Transverse colon (tissue), 4 donors: ENCODE measurements at regions not wholly inside any gene's neighbourhood (a gene's known extent, or its start where the extent isn't known, plus 50 kb on each side); places are given as distances from the start of the nearest gene placed in this dataset.

Experiments
- CTCF ChIP-seq, 5 experiments: fragments of 200-600 bp in 3 of 5; fragments of 450-650 bp in 2 of 5; sonication (generic) in 3 of 5; IDR thresholded peaks; 1 replicate in 2 of 5; 2 replicates in 3 of 5; pipeline ENCODE4 v1.5.1; 2016 to 2017; ENCODE audit warnings: antibody characterized with exemption in 5 of 5, inconsistent platforms in 3 of 5, mild to moderate bottlenecking in 2 of 5, moderate library complexity in 1 of 5
- EP300 ChIP-seq: sonication (generic); formaldehyde crosslinking; IDR thresholded peaks from one replicate; pipeline ENCODE4 v1.6.1; 2017; ENCODE audit warnings: antibody characterized with exemption, low read depth
- POLR2A ChIP-seq: fragments of 450-650 bp; IDR thresholded peaks from one replicate; pipeline ENCODE4 v1.6.1; 2016; ENCODE audit warnings: antibody characterized with exemption, mild to moderate bottlenecking, moderate library complexity
- POLR2AphosphoS5 ChIP-seq, 3 donors: sonication (generic); formaldehyde crosslinking; IDR thresholded peaks; one replicate each; pipeline ENCODE4 v1.6.1; 2016; ENCODE audit warnings: antibody characterized with exemption in 3 of 3

DNA sequence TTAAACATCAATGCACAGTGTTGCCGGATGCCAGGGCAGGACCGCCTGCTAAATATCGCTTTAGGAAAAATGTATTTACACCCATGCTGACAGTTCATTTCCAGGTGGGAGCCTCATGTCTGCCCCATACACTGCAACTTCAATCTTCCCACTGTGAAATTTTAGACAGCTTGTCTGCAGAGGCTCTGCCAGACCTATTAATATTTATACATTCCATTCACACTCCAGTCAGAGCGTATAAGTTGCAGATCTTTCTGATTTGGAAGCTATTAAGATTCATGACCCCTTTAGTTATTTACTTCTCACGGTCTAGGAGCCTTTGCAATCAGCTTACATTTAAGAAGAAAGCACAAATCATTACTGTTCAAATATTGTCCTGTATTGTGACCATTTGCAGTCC lies 357.4 kb downstream of the ATP23 start:
- TF ChIP-seq CTCF (IDR thresholded peaks at IDR 0.05) (no peak), POLR2A (no peak), POLR2AphosphoS5 (IDR thresholded peaks at IDR 0.05) (no peak), EP300 (no peak)
